Trophoblast cell (in vitro differentiated cells and primary cell): ENCODE measurements at regions not wholly inside any gene's neighbourhood (a gene's known extent, or its start where the extent isn't known, plus 50 kb on each side); places are given as distances from the start of the nearest gene placed in this dataset.

Source experiments
- DNase-seq, 2 donors: peaks; one replicate each; pipeline ENCODE4 v3.0.0-alpha.2; 2016
- H2AFZ ChIP-seq: 2 replicates; pipeline ENCODE4 v1.6.1; 2013; ENCODE audit warnings: low read length, moderate library complexity, mild to moderate bottlenecking; ENCODE audit not compliant: insufficient read depth, poor library complexity
- H2AK5ac ChIP-seq: 2 replicates; pipeline ENCODE4 v1.6.1; 2013; ENCODE audit warnings: mild to moderate bottlenecking, low read length
- H2BK120ac ChIP-seq: 2 replicates; pipeline ENCODE4 v1.6.1; 2013; ENCODE audit warnings: low read length, mild to moderate bottlenecking, moderate library complexity; ENCODE audit not compliant: insufficient read depth, poor library complexity
- H2BK12ac ChIP-seq: 2 replicates; pipeline ENCODE4 v1.6.1; 2013; ENCODE audit warnings: mild to moderate bottlenecking, low read length, moderate library complexity
- H2BK5ac ChIP-seq: 2 replicates; pipeline ENCODE4 v1.6.1; 2013; ENCODE audit warnings: low read length, low read depth, moderate library complexity, mild to moderate bottlenecking; ENCODE audit not compliant: poor library complexity
- H3K14ac ChIP-seq: 2 replicates; pipeline ENCODE4 v1.6.1; 2013; ENCODE audit warnings: mild to moderate bottlenecking, low read length
- H3K18ac ChIP-seq: 2 replicates; pipeline ENCODE4 v1.6.1; 2013; ENCODE audit warnings: mild to moderate bottlenecking, low read length
- H3K23ac ChIP-seq: 2 replicates; pipeline ENCODE4 v1.6.1; 2013; ENCODE audit warnings: low read length
- H3K27ac ChIP-seq: 2 replicates; pipeline ENCODE4 v1.5.1; 2013; ENCODE audit warnings: low read depth, mild to moderate bottlenecking, inconsistent platforms, low read length, moderate library complexity
- H3K27me3 ChIP-seq: 2 replicates; pipeline ENCODE4 v1.6.1; 2013; ENCODE audit warnings: inconsistent platforms, mild to moderate bottlenecking, low read length, moderate library complexity; ENCODE audit not compliant: insufficient read depth
- H3K36me3 ChIP-seq, 2 experiments: 1 replicate in 1 of 2; 2 replicates in 1 of 2; pipeline ENCODE4 v1.6.1; 2013; ENCODE audit warnings: low read length in 2 of 2, mild to moderate bottlenecking in 2 of 2, moderate library complexity in 1 of 2; ENCODE audit not compliant: insufficient read depth in 2 of 2, control insufficient read depth in 1 of 2
- H3K4ac ChIP-seq: 2 replicates; pipeline ENCODE4 v1.6.1; 2013; ENCODE audit warnings: low read depth, mild to moderate bottlenecking, low read length, moderate library complexity
- H3K4me1 ChIP-seq, 2 experiments: 1 replicate in 1 of 2; 2 replicates in 1 of 2; pipeline ENCODE4 v1.6.1; 2013; ENCODE audit warnings: low read length in 2 of 2, mild to moderate bottlenecking in 2 of 2, moderate library complexity in 1 of 2; ENCODE audit not compliant: insufficient read depth in 2 of 2, control insufficient read depth in 1 of 2
- H3K4me2 ChIP-seq: 2 replicates; pipeline ENCODE4 v1.6.1; 2013; ENCODE audit warnings: inconsistent platforms, mild to moderate bottlenecking, low read length, moderate library complexity
- H3K4me3 ChIP-seq: 2 replicates; pipeline ENCODE4 v1.5.1; 2013; ENCODE audit warnings: mild to moderate bottlenecking, low read depth, low read length, inconsistent platforms
- H3K79me1 ChIP-seq: one replicate; pipeline ENCODE4 v1.6.1; 2013; ENCODE audit warnings: low read length
- H3K79me2 ChIP-seq: 2 replicates; pipeline ENCODE4 v1.6.1; 2013; ENCODE audit warnings: low read length, mild to moderate bottlenecking; ENCODE audit not compliant: control insufficient read depth, insufficient read depth, poor library complexity
- H3K9ac ChIP-seq: 2 replicates; pipeline ENCODE4 v1.6.1; 2013; ENCODE audit warnings: mild to moderate bottlenecking, low read length
- H3K9me3 ChIP-seq: 2 replicates; pipeline ENCODE4 v1.6.1; 2013; ENCODE audit warnings: low read depth, mild to moderate bottlenecking, control low read depth, inconsistent platforms, low read length; ENCODE audit not compliant: insufficient read depth
- H4K12ac ChIP-seq: 2 replicates; pipeline ENCODE4 v1.6.1; 2013; ENCODE audit warnings: low read depth, mild to moderate bottlenecking, low read length, moderate library complexity
- H4K8ac ChIP-seq: 2 replicates; pipeline ENCODE4 v1.6.1; 2013; ENCODE audit warnings: low read depth, mild to moderate bottlenecking, low read length, moderate library complexity
- H4K91ac ChIP-seq: one replicate; pipeline ENCODE4 v1.6.1; 2013; ENCODE audit warnings: low read depth, mild to moderate bottlenecking, low read length, moderate library complexity
- WGBS: extraction: QIAGEN DNeasy Blood & Tissue Kit; methylation state at CpG from one replicate; pipeline ENCODE4 v1.1.7; 2013; ENCODE audit warnings: missing lambda C conversion rate; ENCODE audit not compliant: insufficient read length, insufficient coverage; ENCODE audit errors: extremely low coverage; 5-methylcytosine and 5-hydroxymethylcytosine counted together

- DNase-seq, result no peak
- H3K27me3 ChIP-seq, result no peaks in the 10 kb centered on the region
These were observed 378.9 kb upstream of the ANO3 start for GRCh38 chr11:25953006-25953405.

GRCh38 chr11:25958045-25958444, 373.9 kb upstream of the ANO3 start:
- Histone ChIP-seq H3K18ac (no peak overlapping the region), H3K36me3 (no peaks in the 10 kb centered on the region), H3K9ac (no peak overlapping the region), H2BK120ac (no peak overlapping the region), H4K12ac (no peak overlapping the region), H3K23ac (no peak overlapping the region), H4K8ac (no peak overlapping the region), H2AK5ac (no peak overlapping the region), H3K4ac (no peak overlapping the region), H3K27me3 (no peaks in the 10 kb centered on the region), H2AFZ (no peak overlapping the region), H3K4me3 (no peak overlapping the region), H3K14ac (no peak overlapping the region), H3K79me2 (no peaks in the 10 kb centered on the region), H3K79me1 (no peaks in the 10 kb centered on the region), H3K4me2 (no peak overlapping the region), H3K4me1 (no peaks in the 10 kb centered on the region), H3K27ac (no peak overlapping the region), H4K91ac (no peak overlapping the region), H2BK12ac (no peak overlapping the region), H2BK5ac (no peak overlapping the region), H3K9me3 (no peaks in the 10 kb centered on the region)
- DNase-seq, result no peak
- no CpG with 5 or more reads among the region's 4 CpGs for WGBS

More at GRCh38 chr11:25953006-25953405, 378.9 kb upstream of the ANO3 start:
- Histone ChIP-seq H2AFZ (no peak overlapping the region), H3K14ac (no peak overlapping the region), H3K4me2 (no peak overlapping the region), H3K18ac (no peak overlapping the region), H3K79me2 (no peaks in the 10 kb centered on the region), H2BK12ac (no peak overlapping the region), H3K27ac (no peak overlapping the region), H3K4ac (no peak overlapping the region), H3K23ac (no peak overlapping the region), H3K36me3 (no peaks in the 10 kb centered on the region), H3K9ac (no peak overlapping the region), H2AK5ac (no peak overlapping the region), H4K12ac (no peak overlapping the region), H3K4me1 (no peaks in the 10 kb centered on the region), H3K79me1 (no peaks in the 10 kb centered on the region), H3K9me3 (peaks cover 2% of the 10 kb centered on the region), H2BK120ac (no peak overlapping the region), H2BK5ac (no peak overlapping the region), H4K8ac (no peak overlapping the region), H3K4me3 (no peak overlapping the region), H4K91ac (no peak overlapping the region)
- WGBS, result no CpG with 5 or more reads among the region's 3 CpGs

- Histone ChIP-seq H3K9ac (no peak overlapping the region), H4K12ac (no peak overlapping the region), H3K9me3 (no peaks in the 10 kb centered on the region), H4K91ac (no peak overlapping the region), H2AFZ (no peak overlapping the region), H3K27me3 (no peaks in the 10 kb centered on the region), H3K36me3 (no peaks in the 10 kb centered on the region), H4K8ac (no peak overlapping the region), H3K4me1 (no peaks in the 10 kb centered on the region), H3K79me2 (no peaks in the 10 kb centered on the region), H2BK12ac (no peak overlapping the region), H3K4me3 (no peak overlapping the region), H3K79me1 (no peaks in the 10 kb centered on the region), H3K27ac (no peak overlapping the region), H2BK5ac (no peak overlapping the region), H3K18ac (no peak overlapping the region), H2BK120ac (no peak overlapping the region), H3K14ac (no peak overlapping the region), H3K23ac (no peak overlapping the region), H3K4ac (no peak overlapping the region), H2AK5ac (no peak overlapping the region), H3K4me2 (no peak overlapping the region)
- WGBS, result no CpG with 5 or more reads among the region's 4 CpGs
- no peak for DNase-seq
These were observed 370.4 kb upstream of the ANO3 start for GRCh38 chr11:25961539-25961938.

GRCh38 chr11:25970726-25971508, 361.0 kb upstream of the ANO3 start:
- H2AFZ ChIP-seq, result no peak overlapping the region
- no peak overlapping the region for H3K18ac ChIP-seq
- no peaks in the 10 kb centered on the region for H3K79me1 ChIP-seq
- H2BK120ac ChIP-seq, result no peak overlapping the region
- no peaks in the 10 kb centered on the region for H3K27me3 ChIP-seq
- no peak overlapping the region for H4K91ac ChIP-seq
- no peak overlapping the region for H2BK5ac ChIP-seq
- H2AK5ac ChIP-seq, result no peak overlapping the region
- H3K27ac ChIP-seq, result no peak overlapping the region
- H3K4me1 ChIP-seq, result no peaks in the 10 kb centered on the region
- no CpG with 5 or more reads among the region's 2 CpGs for WGBS
- H3K4me2 ChIP-seq, result no peak overlapping the region
- no peak overlapping the region for H4K12ac ChIP-seq
- H2BK12ac ChIP-seq, result no peak overlapping the region
- H3K23ac ChIP-seq, result no peak overlapping the region
- H3K9me3 ChIP-seq, result no peaks in the 10 kb centered on the region
- no peak overlapping the region for H3K9ac ChIP-seq
- no peak overlapping the region for H3K4ac ChIP-seq
- H4K8ac ChIP-seq, result no peak overlapping the region
- no peak overlapping the region for H3K14ac ChIP-seq
- no peak for DNase-seq
- H3K4me3 ChIP-seq, result no peak overlapping the region
- no peaks in the 10 kb centered on the region for H3K36me3 ChIP-seq
- H3K79me2 ChIP-seq, result no peaks in the 10 kb centered on the region
